ENCODE measurements at regions not wholly inside any gene's neighbourhood (a gene's known extent, or its start where the extent isn't known, plus 50 kb on each side); places are given as distances from the start of the nearest gene placed in this dataset.

DNA sequence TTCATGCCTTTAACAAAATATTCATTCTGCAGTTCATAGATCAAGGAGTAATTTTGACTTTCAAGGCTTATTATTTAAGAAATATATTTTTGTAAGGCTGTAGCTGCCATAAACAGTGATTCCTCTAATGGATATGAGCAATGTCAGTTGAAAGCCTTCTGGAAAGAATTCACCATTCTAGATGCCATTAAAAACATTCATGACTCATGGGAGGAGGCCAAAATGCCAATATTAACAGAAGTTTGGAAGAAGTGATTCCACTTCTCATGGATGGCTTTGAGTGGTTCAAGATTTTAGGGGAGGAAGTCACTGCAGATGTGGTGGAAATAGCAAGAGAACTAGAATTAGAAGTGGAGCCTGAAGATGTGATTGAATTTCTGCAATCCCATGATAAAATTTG is 229.1 kb downstream of the DEPDC1B start:
- 0 out of 2 replicates have a peak, but pooled peaks cover 5% of the 10 kb centered on the region for H3K27me3 ChIP-seq (ENCODE audit: low read length)
- TF ChIP-seq, protein P1, sequence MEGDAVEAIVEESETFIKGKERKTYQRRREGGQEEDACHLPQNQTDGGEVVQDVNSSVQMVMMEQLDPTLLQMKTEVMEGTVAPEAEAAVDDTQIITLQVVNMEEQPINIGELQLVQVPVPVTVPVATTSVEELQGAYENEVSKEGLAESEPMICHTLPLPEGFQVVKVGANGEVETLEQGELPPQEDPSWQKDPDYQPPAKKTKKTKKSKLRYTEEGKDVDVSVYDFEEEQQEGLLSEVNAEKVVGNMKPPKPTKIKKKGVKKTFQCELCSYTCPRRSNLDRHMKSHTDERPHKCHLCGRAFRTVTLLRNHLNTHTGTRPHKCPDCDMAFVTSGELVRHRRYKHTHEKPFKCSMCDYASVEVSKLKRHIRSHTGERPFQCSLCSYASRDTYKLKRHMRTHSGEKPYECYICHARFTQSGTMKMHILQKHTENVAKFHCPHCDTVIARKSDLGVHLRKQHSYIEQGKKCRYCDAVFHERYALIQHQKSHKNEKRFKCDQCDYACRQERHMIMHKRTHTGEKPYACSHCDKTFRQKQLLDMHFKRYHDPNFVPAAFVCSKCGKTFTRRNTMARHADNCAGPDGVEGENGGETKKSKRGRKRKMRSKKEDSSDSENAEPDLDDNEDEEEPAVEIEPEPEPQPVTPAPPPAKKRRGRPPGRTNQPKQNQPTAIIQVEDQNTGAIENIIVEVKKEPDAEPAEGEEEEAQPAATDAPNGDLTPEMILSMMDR (conservative IDR thresholded peaks at IDR 0.05; ENCODE audit: low read depth, low read length) = no peak
- TF ChIP-seq EZH2 (IDR thresholded peaks at IDR 0.05; ENCODE audit: low read length, unreplicated experiment) (no peak), EZH2phosphoT487 (IDR thresholded peaks at IDR 0.05; ENCODE audit: borderline replicate concordance, low read length) (no peak)
- no peaks in the 10 kb centered on the region for H3F3A ChIP-seq (ENCODE audit: low read length, unreplicated experiment)
- H3K4me2 ChIP-seq (ENCODE audit: low read length) = no peak overlapping the region
- no peaks in the 10 kb centered on the region for H3K9me3 ChIP-seq (ENCODE audit: low read length)
- DNase-seq = no peak
- ChIA-PET CTCF (no interaction called here), POLR2A (ENCODE audit: unreplicated experiment) (no interaction called here)
- no peaks in the 10 kb centered on the region for H3K79me2 ChIP-seq (ENCODE audit: low read length)
- intact Hi-C loops (cut with micrococcal nuclease) = no loop called here
- no peaks in the 10 kb centered on the region for H3K9me2 ChIP-seq (replicated peaks; ENCODE audit: low read length)
- H2AFZ ChIP-seq (ENCODE audit: low read length) = no peak overlapping the region
- no TSS peak for BruUV-seq (replicated peaks)
- no peak for ATAC-seq
- H3K4me3 ChIP-seq (ENCODE audit: low read length) = no peak overlapping the region
- H3K9ac ChIP-seq (ENCODE audit: low read length) = no peak overlapping the region
- H3K27ac ChIP-seq (ENCODE audit: low read length) = no peak overlapping the region
- H3K4me1 ChIP-seq (ENCODE audit: insufficient read depth, low read length) = no peaks in the 10 kb centered on the region
- no peaks in the 10 kb centered on the region for H3K36me3 ChIP-seq (ENCODE audit: low read depth, low read length)
- no peaks in the 10 kb centered on the region for H4K20me1 ChIP-seq (ENCODE audit: low read length)

GRCh38 chr5:60469286-60469685 is 230.7 kb downstream of the DEPDC1B start:
- no peaks in the 10 kb centered on the region for H3K9me2 ChIP-seq (replicated peaks; ENCODE audit: low read length)
- intact Hi-C loops (cut with micrococcal nuclease) = no loop called here
- no peak overlapping the region for H3K9ac ChIP-seq (ENCODE audit: low read length)
- H3K4me2 ChIP-seq (ENCODE audit: low read length) = no peak overlapping the region
- no peaks in the 10 kb centered on the region for H3K36me3 ChIP-seq (ENCODE audit: low read depth, low read length)
- no peaks in the 10 kb centered on the region for H4K20me1 ChIP-seq (ENCODE audit: low read length)
- no peak for DNase-seq
- H3K79me2 ChIP-seq (ENCODE audit: low read length) = no peaks in the 10 kb centered on the region
- no peak for ATAC-seq
- H3K27me3 ChIP-seq (ENCODE audit: low read length) = 0 out of 2 replicates have a peak, but pooled peaks cover 7% of the 10 kb centered on the region
- H3K9me3 ChIP-seq (ENCODE audit: low read length) = no peaks in the 10 kb centered on the region
- no peak overlapping the region for H3K27ac ChIP-seq (ENCODE audit: low read length)
- ChIA-PET POLR2A (ENCODE audit: unreplicated experiment) (no interaction called here), CTCF (no interaction called here)
- no peaks in the 10 kb centered on the region for H3K4me1 ChIP-seq (ENCODE audit: insufficient read depth, low read length)
- H3K4me3 ChIP-seq (ENCODE audit: low read length) = no peak overlapping the region
- H3F3A ChIP-seq (ENCODE audit: low read length, unreplicated experiment) = no peaks in the 10 kb centered on the region
- H2AFZ ChIP-seq (ENCODE audit: low read length) = no peak overlapping the region
- BruUV-seq (replicated peaks) = no TSS peak
- TF ChIP-seq, protein P1 (conservative IDR thresholded peaks at IDR 0.05; ENCODE audit: low read depth, low read length) = no peak
- TF ChIP-seq EZH2 (IDR thresholded peaks at IDR 0.05; ENCODE audit: low read length, unreplicated experiment) (no peak), EZH2phosphoT487 (IDR thresholded peaks at IDR 0.05; ENCODE audit: borderline replicate concordance, low read length) (no peak)

- no peak overlapping the region for H2AFZ ChIP-seq (ENCODE audit: low read length)
- ATAC-seq (no peak), DNase-seq (no peak)
- no peaks in the 10 kb centered on the region for H3K36me3 ChIP-seq (ENCODE audit: low read depth, low read length)
- no peak for TF ChIP-seq EZH2 (IDR thresholded peaks at IDR 0.05; ENCODE audit: low read length, unreplicated experiment)
- TF ChIP-seq, protein P1 (conservative IDR thresholded peaks at IDR 0.05; ENCODE audit: low read depth, low read length) = no peak
- no peak for TF ChIP-seq EZH2phosphoT487 (IDR thresholded peaks at IDR 0.05; ENCODE audit: borderline replicate concordance, low read length)
- ChIA-PET CTCF (no interaction called here), POLR2A (ENCODE audit: unreplicated experiment) (no interaction called here)
- no peaks in the 10 kb centered on the region for H3F3A ChIP-seq (ENCODE audit: low read length, unreplicated experiment)
- no peak overlapping the region for H3K4me3 ChIP-seq (ENCODE audit: low read length)
- no peaks in the 10 kb centered on the region for H3K79me2 ChIP-seq (ENCODE audit: low read length)
- peaks cover 13% of the 10 kb centered on the region for H3K27me3 ChIP-seq (ENCODE audit: low read length)
- no peaks in the 10 kb centered on the region for H3K4me1 ChIP-seq (ENCODE audit: insufficient read depth, low read length)
- H3K9me2 ChIP-seq (replicated peaks; ENCODE audit: low read length) = no peaks in the 10 kb centered on the region
- no peak overlapping the region for H3K9ac ChIP-seq (ENCODE audit: low read length)
- H3K4me2 ChIP-seq (ENCODE audit: low read length) = no peak overlapping the region
- intact Hi-C loops (cut with micrococcal nuclease) = no loop called here
- H3K27ac ChIP-seq (ENCODE audit: low read length) = no peak overlapping the region
- BruUV-seq (replicated peaks) = no TSS peak
- no peaks in the 10 kb centered on the region for H3K9me3 ChIP-seq (ENCODE audit: low read length)
- H4K20me1 ChIP-seq (ENCODE audit: low read length) = no peaks in the 10 kb centered on the region
These were observed 236.6 kb downstream of the DEPDC1B start for GRCh38 chr5:60463179-60463868.
